NCI-H1930 (cell line): ENCODE measurements at regions not wholly inside any gene's neighbourhood (a gene's known extent, or its start where the extent isn't known, plus 50 kb on each side); places are given as distances from the start of the nearest gene placed in this dataset.
"Not testable (repeated sequence)": the region's sequence is repeated elsewhere in the genome, so short reads cannot be mapped to it uniquely, and the experiment has no call there.

Experiments used
- DNase-seq, 2 experiments: peaks; one replicate each; lab custom pipeline; 2025; lab: John Stamatoyannopoulos, UW

GRCh38 chr4:162465356-162465755 is 301.6 kb upstream of the FSTL5 start:
- not testable (repeated sequence) for DNase-seq

- DNase-seq: no peak
Measured at GRCh38 chr4:162461952-162462351, 298.2 kb upstream of the FSTL5 start.

DNA sequence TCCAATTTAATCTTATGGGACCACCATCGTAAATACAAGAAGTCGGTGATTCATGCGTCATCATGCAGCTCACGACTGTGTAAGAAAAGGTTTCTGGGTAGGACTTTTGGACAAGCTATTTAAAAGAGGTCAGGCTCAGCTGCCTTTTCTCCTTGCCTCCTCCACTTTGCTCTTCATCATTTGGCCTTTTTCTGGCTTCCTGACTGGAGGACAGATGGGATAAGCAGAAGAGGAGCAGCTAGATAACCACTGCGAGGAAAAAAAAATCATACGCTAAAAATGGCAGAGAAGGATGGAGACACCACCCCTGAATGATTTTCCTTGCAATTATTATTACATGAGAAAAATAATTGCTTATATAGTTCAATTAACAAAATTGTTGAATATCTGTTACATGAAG is 294.3 kb upstream of the FSTL5 start:
- no peak for DNase-seq

- no peak for DNase-seq
Measured at GRCh38 chr4:162457071-162457865, 293.5 kb upstream of the FSTL5 start.

DNA sequence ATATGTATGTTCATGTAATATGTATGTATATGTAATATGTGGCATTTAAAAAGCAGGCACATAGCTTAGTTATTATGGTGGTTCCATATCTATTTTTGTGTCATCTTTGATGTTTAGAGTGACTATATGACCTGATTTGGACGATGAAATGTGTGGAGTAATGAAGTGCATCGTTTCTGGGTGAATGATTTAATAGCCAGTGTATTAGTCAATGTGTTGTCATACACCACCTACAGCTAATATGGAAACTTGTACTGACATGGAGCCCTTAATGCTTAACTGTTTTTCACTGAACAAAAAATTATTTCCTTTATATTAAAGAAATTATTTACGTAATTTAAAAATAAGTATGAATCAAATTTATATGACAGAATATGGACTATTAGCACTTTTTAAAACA is 292.3 kb upstream of the FSTL5 start:
- DNase-seq: no peak

DNA sequence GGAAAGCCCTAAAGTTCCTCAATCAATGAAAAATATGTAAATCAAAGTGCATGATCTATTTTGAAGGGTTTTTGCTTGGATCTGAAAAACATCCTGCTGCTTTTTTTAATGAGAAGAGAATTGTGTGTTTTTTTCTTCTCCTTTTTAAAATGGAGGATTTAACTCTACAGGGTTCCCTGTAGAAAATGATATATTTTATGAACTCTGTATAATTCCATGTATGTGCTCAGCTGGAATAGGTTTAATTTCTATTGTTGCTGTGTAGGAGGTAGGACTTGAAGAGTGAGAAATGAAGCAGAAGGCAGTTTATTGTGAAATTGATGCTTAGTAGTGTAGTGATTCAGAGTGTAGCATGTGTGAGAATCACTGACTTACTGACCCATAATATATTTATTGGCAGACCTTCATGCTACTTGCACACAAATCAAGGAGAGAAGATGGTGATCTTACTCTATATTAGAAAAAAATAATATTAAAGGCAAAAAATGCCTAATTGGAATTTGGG is 286.8 kb upstream of the FSTL5 start:
- no peak for DNase-seq

GRCh38 chr4:162443510-162443909 is 279.7 kb upstream of the FSTL5 start:
- no peak for DNase-seq

DNA sequence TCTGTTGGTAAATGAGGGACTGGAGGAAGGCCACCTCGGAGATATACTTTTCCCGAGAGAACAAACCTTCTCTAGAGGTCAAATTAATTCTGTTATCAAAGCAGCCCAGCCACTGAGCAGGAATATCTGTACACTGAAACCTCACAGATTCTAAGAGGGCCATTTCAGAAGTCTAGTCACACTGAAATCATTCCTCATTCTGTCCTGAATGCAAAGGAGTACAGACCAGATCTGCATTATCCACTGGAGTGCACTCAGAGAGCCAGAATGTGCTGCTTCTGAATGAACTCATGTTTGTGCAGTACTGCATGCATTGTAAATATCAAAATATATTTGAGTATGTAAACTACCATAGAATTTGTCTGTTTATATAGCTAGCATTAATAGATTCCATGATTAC is 278.3 kb upstream of the FSTL5 start:
- DNase-seq: no peak

GRCh38 chr4:162422312-162422711 is 258.5 kb upstream of the FSTL5 start:
- no peak for DNase-seq

DNA sequence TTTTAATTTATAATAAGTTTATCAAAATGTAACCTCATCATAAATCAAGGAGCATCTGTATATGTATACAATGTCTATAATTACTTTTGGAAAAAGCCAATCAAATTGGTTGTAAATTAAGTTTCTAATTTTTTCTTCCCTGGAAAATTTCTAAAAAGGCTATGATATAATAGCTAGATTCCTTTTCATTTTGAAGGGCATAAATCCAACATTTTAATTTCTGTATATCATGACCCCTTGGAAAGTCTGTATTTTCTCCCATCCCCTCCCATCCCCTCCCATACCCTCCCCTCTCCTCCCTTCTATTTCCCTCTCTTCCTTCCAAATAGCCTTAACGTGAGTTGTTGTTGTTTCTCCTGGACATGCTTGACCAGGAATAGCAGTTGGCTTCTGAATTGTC is 247.1 kb upstream of the FSTL5 start:
- no peak for DNase-seq

DNA sequence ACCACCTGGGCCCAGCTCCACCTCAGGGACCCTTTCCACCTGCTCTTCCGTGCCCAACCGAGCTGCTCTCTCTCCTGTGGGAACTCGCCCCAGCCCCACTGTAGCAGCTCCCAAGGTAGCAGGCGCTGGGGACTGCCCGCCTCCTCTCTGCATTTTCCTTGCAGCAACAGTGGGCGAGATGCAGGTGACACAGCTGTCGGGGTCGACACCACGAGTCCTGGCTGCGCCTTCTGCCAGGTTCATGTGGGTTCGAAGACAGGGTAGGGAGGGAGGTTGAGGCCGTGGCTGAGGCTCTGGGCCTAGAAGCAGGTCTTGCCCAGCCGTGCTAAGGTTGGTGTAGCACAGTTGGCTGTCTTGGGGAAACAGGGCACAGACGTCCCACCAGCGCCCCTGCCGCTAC is 245.2 kb upstream of the FSTL5 start:
- no peak for DNase-seq

GRCh38 chr4:162408309-162408708 is 244.5 kb upstream of the FSTL5 start:
- no peak for DNase-seq

GRCh38 chr4:162406637-162407365 is 243.0 kb upstream of the FSTL5 start:
- DNase-seq: no peak

DNA sequence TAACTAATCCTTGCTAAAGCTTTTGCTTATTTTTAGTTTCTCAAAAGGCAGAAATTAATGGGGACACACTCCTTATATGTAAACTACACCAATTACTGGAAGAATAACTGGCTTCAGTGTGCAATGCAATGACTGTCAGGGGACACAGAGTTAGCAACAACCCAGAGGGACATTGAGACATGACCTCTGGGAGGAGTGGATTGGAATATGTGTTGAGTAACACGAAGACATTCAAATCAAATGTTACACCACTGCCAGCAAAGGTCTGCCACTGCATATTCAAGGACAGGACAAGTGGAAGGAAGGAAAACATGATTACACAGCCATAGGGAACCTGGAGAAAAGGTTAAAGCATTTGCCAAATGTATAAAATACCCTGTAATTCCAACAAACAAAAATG is 240.1 kb upstream of the FSTL5 start:
- DNase-seq: no peak

DNA sequence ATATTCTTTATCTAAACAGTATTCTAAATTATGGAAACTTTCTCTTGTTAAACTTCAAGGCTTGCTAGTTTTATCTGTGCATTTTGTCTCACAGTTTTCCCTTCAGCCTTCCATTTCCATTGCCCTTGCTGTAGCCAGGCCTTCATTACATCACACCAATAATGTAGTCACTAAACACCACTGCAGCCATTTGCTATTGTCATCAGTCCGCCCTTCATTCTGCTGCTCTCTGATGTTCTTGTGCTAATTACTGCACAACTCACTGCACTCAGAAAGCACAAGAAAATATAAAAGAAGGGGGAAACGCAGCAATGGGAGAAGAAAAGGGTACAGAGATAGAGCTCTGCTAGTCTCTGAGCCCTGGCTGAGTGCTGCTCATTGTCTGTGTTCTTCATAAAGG is 239.6 kb upstream of the FSTL5 start:
- no peak for DNase-seq

- DNase-seq: no peak
Measured at GRCh38 chr4:162401021-162401420, 237.2 kb upstream of the FSTL5 start.

- no peak for DNase-seq
Measured at GRCh38 chr4:162392946-162393345, 229.1 kb upstream of the FSTL5 start.

GRCh38 chr4:162366146-162366545 is 202.3 kb upstream of the FSTL5 start:
- no peak for DNase-seq

DNA sequence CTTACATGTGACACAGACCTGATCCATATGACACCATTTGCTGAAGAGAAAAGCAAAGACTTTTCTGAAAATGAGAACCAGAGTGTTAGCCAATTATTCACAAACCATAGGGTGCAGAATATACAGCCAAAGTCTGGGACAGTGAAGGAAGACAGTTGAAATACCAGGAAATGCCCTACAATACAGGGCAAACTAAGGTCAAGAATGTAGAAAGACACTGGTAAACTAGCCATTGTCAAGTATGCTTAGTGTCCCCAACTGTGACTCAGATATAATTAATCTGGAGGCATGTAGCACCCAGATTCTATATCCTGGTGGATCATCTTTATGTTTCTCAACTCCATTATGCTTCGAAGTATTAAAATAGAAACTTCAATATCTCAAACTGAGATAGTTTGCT is 200.9 kb upstream of the FSTL5 start:
- no peak for DNase-seq

- DNase-seq: no peak
Measured at GRCh38 chr4:162360369-162361149, 196.8 kb upstream of the FSTL5 start.

DNA sequence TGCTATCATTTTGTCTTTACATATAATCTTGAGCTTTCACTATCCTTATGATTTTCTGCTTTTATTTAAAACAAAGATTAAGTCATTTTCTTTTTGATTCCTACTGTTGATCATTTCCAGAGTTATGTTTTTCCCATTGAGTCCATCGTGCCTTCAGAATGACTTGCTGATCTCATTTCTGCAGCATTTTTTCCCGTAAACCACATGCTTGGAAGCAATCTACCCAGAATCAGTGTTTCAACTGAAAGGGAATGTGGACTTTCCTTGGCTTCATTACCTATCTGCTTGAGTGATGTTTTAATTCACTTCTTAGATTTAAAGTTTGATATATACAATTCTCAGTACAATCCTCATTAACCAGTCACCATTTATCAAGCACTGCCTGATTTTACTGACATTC is 192.4 kb upstream of the FSTL5 start:
- no peak for DNase-seq

DNA sequence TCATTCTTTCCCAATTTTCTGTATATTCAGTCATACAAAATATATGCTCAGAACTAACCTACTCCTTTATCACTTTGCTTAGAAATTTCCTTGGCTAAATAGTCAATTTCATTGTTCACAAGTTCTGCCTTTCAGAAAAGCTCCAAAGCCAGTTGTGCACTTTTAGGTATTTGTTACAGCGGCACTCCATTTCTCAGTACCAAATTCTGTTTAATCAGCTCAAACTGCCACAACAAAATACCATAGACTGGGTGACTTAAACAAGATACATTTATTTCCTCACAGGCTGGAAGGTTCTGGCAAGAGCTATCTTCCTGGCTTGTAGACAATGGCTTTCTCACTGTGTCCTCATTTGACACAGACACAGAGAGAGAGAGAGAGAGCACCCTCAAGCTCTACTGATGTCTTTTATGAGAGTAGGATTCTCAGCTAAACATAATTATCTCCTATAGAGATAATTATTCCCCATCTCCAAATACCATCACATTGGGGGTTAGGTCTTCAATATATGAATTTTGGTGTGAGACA is 188.8 kb upstream of the FSTL5 start:
- no peak for DNase-seq
